ENCODE measurements at regions not wholly inside any gene's neighbourhood (a gene's known extent, or its start where the extent isn't known, plus 50 kb on each side); places are given as distances from the start of the nearest gene placed in this dataset.

DNA sequence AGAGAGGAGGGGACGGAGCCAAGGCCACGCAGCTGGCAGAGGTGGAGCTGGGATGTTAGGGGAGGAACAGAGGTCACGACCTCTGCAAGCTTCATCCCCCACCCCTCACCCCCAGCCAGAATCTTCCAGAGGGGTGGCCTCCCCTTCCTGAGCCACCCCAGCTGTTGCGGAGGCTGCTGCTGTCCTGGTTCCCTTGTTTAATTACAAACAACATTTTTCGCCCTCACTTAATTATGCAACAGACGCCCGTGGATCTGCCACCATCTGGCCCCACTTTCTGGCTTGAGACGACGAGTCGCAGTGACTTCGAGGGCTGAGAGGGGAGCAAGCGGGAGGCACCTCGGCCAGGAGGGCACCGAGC lies 153.7 kb upstream of the PTPN1 start:
- Histone ChIP-seq H3K27me3 (ENCODE audit: control insufficient read depth in 2 of 2, insufficient read depth in 2 of 2, low read length in 2 of 2) (peaks cover 4 to 5% of the 10 kb centered on the region in 2 experiments), H3K9me1 (replicated peaks; ENCODE audit: control insufficient read depth, extremely low read depth, insufficient read depth, low read length) (no peaks in the 10 kb centered on the region), H4K20me1 (replicated peaks; ENCODE audit: control insufficient read depth, extremely low read depth, insufficient read depth, low read length) (no peaks in the 10 kb centered on the region), H3K4me1 (ENCODE audit: control insufficient read depth, extremely low read depth, insufficient read depth, low read length) (no peaks in the 10 kb centered on the region), H3K27ac (ENCODE audit: insufficient read depth, low read depth, low read length) (no peak overlapping the region), H3K4me3 (replicated peaks in 1 of 3; ENCODE audit: insufficient read depth in 1 of 3, low read depth in 1 of 3, low read length in 3 of 3) (no peak overlapping the region), H3K9ac (replicated peaks; ENCODE audit: extremely low read depth, insufficient read depth, low read length) (no peak overlapping the region), H2AFZ (ENCODE audit: low read depth, low read length) (no peak overlapping the region), H3K36me3 (ENCODE audit: control insufficient read depth in 2 of 2, extremely low read depth in 1 of 2, insufficient read depth in 2 of 2, low read length in 2 of 2) (no peaks in the 10 kb centered on the region), H3K79me2 (ENCODE audit: control insufficient read depth, insufficient read depth, low read length) (no peaks in the 10 kb centered on the region), H3K4me2 (ENCODE audit: insufficient read depth, low read length) (no peak overlapping the region), H3K9me3 (replicated peaks; ENCODE audit: control insufficient read depth, insufficient read depth, low read length) (no peaks in the 10 kb centered on the region)
- ChIA-PET CTCF (no interaction called here), POLR2A (no interaction called here)
- dilution Hi-C loops (cut with MboI; ENCODE audit: extremely low pct_ligation_motif_present, low sequenced_read_pairs) (no loop called here), intact Hi-C loops (cut with micrococcal nuclease) (no loop called here)
- no peak for TF ChIP-seq CTCF (IDR thresholded peaks at IDR 0.05; ENCODE audit: extremely low read depth in 1 of 2, insufficient read depth in 1 of 2, low read depth in 1 of 2, low read length in 2 of 2)
- no peak for TF ChIP-seq POLR2A (IDR thresholded peaks at IDR 0.05; ENCODE audit: low read depth, low read length)
- TF ChIP-seq MYC (IDR thresholded peaks at IDR 0.05; ENCODE audit: low read depth, low read length): no peak
- no peak for TF ChIP-seq POLR2AphosphoS5 (IDR thresholded peaks at IDR 0.05; ENCODE audit: insufficient read depth, low read depth, low read length)
- no peak for TF ChIP-seq JUN (IDR thresholded peaks at IDR 0.05; ENCODE audit: borderline replicate concordance, insufficient read depth, insufficient read length, low read depth)
- TF ChIP-seq, protein P1, sequence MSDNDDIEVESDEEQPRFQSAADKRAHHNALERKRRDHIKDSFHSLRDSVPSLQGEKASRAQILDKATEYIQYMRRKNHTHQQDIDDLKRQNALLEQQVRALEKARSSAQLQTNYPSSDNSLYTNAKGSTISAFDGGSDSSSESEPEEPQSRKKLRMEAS (IDR thresholded peaks at IDR 0.05; ENCODE audit: insufficient read depth, insufficient read length): no peak
- TF ChIP-seq EZH2 (IDR thresholded peaks at IDR 0.05; ENCODE audit: borderline replicate concordance, low read depth, low read length, severe bottlenecking): no peak
- TF ChIP-seq GATA2 (IDR thresholded peaks at IDR 0.05; ENCODE audit: insufficient read depth, insufficient read length, low read depth, low read length): no peak
- TF ChIP-seq FOS (IDR thresholded peaks at IDR 0.05; ENCODE audit: borderline replicate concordance, insufficient read depth, low read length): no peak
- DNase-seq (ENCODE audit: low read depth, low spot score) (no peak), FAIRE-seq (no peak)
- no TSS peak for BruUV-seq (replicated peaks)

Measured in endothelial cell of umbilical vein (primary cell).